Middle frontal gyrus (tissue), 1 donor: ENCODE measurements at regions not wholly inside any gene's neighbourhood (a gene's known extent, or its start where the extent isn't known, plus 50 kb on each side); places are given as distances from the start of the nearest gene placed in this dataset.

Source experiments
- DNase-seq: peaks from one replicate; pipeline ENCODE4 v3.0.0-alpha.2; 2015; ENCODE audit warnings: low spot score; ENCODE audit errors: extremely low spot score

DNA sequence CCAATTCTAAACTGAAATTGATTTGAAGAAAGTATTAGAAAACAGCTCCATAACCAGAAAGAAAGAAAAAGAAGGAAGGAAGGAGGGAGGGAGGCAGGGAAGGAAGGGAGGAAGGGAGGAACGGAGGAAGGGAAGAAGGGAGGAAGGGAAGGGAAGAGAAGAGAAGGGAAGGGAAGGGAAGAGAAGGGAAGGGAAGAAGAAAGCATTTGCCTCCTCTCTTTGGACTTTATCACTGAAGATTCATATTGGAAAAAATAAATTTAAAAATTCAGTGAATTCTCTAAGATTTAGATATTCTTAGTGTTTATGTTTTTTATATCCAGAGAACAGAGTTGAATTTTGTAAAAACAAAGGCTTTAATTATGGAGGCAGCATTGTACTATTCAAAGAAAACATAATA lies 68.5 kb upstream of the NXT1 start:
- no peak for DNase-seq

DNA sequence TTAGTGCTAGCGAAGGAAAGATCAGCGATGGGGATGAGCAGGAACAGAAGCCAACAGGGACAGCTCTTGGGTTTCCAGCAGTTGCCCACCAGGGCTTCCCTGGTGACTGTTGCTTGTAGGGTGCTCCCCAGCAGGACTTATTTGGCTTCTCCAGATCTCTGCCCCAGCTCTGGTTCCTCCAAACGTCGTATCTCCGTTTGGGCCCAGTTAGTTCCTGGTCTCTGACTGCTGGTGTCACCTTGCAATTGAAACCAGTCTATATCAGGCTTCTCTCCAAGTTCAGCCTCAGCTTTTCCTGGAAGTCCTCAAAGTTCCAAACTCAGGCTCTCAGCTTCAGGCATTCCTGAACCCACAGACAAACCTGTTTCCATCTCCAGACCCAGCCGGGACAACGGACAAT lies 70.8 kb upstream of the NXT1 start:
- no peak for DNase-seq

DNA sequence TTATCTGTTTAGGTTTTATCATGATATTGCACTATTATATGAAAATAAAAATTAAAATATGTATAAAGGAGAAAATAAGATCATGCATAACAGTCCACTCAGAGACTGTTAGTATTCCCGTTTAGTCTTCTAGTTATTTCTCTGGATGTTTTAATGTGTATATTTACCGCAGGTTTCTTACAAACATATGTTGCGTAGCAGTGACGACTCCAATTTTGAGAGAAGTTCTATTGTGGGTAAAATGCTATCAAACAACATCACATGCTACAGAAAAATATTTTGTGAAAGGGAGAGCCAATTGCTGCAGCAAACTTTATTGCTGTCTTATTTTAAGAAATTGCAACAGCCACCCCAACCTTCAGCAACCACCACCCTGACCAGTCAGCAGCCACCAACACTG lies 72.4 kb upstream of the NXT1 start:
- DNase-seq: no peak

DNA sequence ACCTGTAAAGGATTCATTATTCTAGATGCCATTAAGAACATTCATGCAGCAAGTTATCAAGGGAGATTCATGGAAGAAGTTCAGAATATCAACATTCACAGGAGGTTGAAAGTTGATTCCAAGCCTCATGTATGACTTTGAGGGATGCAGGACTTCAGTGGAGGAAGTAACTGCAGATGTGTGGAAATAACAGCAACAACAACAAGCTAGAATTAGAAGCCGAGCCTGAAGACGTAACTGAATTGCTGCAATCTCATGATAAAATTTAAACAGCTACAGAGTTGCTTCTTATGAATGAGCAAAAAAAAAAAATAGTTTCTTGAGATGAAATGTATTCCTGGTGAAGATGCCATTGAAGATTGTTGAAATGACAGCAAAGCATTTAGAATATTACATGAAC lies 73.3 kb upstream of the NXT1 start:
- no peak for DNase-seq

DNA sequence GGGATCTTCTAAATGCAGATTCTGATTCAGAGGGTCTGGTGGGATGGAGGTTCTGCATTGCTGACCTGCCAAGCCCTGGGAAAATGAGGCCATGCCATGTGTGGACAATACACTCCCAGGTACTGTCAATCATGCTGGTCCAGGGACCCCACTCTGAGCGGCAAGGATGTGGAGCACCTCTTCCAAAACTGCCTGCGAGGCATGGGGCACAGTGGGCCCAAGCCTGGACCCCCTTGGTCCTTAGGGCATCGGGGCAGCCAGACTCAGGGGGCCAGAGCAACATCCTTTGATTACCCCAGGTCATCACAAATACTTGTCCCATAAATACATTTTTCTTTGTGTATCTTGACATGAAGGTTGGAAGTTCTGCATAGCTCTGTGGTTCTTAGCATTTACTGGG lies 76.8 kb upstream of the NXT1 start:
- DNase-seq: no peak

DNA sequence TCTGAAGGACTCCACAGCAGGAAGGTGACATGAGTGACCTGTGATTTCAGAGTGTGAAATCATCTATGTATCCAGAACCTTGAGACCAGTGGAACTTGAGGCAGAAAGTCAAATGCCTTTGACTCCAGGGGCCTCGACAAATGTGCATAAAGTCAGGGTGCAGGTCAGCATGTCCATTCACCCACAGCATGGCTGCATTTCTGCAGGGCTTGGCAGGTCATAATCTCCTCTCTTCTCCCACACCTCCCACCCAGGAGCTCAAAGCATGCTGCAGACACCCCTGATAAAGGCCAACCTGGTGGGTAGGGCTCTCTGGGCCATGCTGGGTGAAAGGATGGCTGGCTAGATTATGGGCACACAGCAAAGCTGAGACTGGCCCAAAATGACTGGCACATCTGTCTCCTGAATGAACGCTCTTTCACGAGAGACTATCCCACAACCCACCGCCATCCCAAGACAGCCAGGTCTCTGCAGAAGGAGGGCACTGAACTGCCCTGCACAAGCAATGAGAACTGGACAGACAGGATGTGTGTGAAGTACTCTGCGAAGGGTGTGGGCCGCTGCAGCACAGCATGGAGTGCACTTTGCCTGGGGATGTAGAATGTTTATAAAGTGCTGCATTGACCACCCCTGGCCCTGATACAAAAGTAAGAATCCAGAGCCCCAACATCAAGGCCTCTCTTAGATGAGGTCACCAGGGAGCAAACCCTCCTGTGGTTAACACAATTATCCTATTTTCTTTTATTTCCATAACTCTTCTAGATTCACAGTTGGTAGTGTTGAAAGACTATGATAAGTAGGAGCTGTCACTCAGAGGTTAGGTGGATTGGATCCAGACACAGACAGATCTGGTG lies 78.2 kb upstream of the NXT1 start:
- no peak for DNase-seq

DNA sequence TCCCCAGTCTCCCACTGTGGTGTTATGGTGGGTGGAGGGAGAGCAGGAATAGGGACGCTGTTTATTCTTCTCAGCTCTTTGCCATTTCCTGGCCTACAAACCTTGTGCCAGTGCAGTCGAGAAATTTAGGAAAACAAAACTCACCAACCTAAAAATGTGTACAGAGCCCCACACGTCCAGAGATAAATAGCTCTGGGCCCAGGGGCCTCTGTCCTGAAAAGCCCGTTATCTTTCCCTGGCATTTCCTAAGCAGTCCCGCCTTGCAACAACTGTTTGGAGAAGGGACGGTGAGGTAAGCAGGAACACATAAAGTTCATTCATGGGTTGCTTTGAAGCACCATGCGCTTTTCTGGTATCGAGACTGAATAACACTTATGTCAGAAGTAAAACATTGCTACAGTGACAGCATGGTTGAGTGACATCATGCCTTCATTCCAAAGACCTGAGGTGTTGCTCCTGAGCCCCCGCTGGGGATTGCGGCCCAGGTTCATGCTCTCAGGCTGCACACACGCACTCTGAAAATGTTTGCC lies 80.1 kb upstream of the NXT1 start:
- no peak for DNase-seq

DNA sequence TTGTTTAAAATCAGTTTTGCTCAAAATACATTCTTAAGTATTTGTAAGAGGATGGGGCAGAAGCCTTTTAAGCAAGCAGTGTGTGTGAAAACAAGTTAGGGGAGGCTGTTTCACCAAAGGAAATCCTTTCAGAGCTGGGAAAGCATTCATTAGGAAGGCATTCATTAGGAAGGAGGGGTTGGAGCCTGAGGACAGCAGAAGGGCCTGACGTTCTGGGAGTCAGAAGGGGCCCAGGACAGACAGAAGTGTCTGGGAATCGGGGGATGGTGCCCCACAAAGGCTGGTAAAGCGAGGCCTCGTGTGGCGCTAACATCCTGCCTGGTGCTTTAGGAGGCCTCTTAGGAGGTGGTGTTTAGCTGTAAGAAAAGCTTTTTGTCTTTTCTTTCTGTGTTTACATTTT lies 80.6 kb upstream of the NXT1 start:
- no peak for DNase-seq

DNA sequence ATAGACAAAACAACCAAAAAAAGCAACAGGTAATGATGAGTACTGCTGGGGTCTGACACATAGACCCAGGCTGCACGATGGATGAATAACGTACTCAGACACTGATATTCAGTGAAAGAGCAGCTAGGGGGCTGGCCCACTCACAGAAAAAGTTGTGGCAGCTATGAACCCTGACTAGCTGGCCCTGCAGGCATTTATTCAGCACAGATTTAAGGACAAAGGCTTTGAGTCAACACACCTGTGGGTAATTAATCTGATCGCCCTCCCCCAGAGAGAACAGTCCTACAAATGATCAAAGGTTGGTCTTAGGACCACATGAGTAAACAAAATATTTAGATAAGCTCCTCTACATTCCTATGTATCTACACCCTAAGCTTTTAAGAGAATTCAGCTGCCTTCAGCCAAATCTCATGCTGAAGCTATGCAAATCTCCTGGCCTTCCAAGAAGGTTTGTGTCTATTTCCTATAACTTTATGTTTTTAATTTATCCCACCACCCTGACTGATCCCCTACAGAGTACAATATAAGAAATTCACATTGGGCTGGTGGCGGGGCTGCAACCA lies 81.7 kb upstream of the NXT1 start:
- no peak for DNase-seq

DNA sequence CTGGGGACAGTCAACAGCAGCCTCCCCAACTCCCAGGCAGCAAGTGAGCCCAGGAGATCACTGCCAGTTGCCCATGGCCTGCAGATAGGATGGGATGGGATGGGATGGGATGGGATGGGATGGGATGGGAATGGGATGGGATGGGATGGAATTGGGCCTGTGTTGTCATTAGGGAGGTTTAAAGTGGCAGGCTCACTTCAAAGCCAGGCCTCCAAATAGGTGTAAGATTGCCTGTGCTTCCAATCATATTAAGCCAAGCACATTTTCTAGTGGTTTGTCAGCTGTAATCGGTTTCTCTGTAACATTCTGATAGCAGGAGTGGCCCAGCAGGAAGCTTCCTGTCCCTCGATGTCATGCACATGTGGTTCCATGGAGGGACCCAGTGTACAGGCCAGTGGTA lies 82.7 kb upstream of the NXT1 start:
- DNase-seq: no peak

DNA sequence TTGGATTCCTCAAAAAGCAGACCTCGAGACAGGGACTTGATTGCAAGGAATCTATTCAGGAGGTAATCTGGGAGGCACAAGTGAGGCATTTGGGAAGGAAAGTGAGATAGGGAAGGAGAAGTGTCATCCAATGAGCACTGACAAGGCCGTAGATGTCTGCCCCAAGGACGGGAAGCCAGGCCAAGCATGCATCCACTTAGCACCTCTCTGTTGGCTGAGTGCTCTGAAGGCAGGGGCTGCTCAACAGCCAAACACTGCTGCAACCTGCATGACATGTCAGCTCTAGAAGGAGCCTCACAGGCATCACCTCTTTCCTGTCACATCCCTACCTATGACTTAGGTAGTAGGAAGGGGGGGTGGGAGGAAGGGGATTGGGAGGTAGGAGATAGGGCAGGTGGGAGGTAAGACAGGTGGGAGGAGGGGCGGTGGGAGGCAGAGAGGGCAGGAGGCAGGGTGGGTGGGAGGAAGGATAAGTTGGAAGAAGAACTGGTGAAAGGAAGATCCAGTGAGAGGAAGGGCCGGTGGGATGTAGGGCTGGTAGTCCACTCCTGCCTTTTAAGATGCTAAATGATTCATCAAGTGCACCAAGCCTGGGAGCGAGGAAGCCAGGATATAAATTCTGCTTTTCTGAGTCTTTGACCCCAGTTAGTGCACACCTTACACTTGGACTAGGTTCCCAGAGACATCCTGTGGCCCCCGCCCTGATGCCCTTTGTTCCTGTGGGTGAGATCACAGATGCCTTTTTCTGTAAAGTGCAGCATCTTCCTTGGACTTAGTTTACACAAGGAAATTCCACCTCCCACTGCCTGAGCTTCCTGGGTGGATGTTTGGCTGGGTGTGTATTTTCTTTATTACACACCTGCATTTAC lies 83.8 kb upstream of the NXT1 start:
- no peak for DNase-seq

DNA sequence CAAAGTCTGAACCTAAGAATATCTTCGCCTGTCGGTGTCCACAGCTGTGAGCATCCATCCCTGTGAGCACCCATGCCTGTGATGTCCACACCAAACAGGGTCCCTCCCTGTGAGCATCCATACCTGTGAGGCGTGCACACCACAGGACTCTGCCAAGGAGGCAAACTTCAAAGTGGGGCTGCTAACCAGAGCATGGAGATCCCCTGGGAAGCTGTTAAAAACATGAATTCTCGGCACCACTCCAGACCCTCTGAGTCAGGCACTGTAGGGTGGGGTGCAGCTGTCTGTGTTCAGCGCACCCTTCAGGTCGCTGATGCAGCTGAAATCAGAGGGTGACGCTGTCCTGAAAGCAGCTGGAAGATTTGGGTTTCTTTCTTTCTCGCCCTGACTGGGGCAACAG lies 85.4 kb upstream of the NXT1 start:
- DNase-seq: no peak

DNA sequence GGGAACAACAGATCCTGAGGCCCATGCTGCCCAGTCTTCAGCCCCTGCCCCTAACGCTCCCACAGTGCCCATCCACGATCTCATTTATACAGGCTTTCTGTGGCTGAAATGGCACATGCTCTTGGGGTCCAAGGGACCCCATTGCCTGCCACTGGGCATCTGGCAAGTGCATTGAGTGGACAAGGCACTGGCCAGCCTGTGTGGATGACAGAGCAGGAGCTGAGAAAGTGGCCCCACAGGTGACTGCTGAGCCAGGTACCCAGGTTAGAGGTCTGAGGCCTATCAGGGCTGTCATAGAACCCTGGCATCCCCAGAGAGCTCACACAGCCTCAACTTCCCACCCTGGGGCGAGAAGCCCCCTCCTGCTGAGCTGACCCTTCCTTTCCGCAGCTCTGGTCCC lies 86.0 kb upstream of the NXT1 start:
- no peak for DNase-seq

DNA sequence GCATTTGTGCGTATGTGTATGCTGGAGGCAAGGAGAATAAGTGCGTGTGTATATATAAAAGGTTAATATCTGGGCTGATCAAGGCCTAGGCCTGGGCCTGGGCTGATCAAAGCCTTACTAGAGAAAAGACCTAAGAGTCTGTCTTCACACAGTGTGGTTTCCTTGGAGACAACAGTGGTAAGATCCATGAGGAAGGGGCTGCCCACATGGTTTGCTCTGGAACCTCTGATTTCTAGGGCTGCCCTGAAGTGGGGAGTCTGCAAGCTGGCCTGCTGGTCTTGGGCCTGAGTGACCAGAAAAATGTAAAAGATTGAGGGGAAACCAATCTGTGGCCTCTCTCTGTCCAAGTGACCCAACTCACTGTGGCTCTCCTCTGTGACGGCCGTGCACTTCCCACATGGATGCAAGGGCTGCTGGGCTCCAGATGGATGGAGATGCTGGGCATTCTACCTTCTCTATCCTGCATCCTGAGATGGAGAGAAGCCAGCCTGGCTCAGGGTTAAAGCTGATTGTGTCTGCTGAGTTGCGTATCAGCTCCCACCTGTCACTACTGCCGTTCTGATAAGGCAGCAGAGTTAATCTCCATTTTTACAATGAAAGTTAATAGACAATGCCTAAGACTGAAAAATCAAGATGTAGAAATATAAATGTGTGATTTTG lies 90.3 kb upstream of the NXT1 start:
- DNase-seq: no peak

DNA sequence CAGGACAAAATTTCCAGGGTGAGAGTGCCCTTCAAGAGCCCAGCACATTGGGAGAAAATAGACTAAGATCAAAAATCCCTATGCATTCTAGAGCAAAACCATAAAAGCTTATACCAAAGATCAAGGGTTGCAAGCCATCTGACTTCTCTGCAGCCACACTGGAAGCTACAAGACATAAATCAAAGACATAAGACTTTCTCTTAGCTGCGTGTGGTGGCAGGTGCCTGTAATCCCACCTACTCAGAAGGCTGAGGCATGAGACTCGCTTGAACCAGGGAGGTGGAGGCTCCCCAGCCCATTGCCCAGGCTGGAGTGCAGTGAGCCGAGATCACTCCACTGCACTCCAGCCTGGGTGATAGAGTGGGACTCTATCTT lies 91.9 kb upstream of the NXT1 start:
- no peak for DNase-seq

DNA sequence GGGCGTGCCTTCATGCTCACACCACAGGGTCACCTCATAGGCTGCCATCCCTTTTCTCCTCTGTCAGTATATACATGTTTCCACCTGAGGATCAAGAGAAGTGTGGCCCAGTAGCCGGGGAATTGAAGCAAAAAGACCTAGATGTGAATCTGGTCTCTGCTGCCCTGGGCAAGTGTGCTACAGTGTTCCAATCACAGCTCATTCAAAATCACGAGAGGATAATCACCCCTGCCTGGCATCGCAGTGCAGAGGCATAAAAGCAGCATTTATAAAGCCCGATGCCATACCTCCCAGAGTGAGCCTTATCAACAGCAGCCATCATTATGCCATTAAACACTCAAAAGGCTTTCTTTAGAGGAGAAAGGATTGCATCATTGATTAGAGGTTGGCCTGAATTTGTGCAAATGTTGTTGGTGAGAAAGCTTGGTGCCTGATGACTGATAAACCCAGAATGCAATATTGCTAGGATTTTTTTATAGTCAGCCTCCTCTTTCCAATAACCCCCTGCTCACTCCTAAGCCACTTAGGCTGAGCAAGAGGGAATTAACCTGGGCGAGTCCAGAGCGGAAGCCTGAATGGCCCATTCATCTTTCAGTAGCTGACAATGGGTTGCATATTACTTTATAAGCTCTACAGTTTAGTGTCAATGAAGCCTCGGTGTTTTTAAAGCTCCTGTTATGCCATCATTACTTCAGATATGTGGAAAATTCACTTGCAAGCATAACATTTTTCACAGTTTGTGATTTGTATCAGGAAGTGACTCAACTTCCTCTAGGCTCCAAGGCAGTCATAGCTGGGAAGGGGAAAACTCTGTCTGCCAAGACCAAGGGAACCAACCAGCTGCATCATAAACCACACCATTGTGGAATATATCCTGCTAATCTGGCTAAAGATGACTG lies 92.5 kb upstream of the NXT1 start:
- no peak for DNase-seq

DNA sequence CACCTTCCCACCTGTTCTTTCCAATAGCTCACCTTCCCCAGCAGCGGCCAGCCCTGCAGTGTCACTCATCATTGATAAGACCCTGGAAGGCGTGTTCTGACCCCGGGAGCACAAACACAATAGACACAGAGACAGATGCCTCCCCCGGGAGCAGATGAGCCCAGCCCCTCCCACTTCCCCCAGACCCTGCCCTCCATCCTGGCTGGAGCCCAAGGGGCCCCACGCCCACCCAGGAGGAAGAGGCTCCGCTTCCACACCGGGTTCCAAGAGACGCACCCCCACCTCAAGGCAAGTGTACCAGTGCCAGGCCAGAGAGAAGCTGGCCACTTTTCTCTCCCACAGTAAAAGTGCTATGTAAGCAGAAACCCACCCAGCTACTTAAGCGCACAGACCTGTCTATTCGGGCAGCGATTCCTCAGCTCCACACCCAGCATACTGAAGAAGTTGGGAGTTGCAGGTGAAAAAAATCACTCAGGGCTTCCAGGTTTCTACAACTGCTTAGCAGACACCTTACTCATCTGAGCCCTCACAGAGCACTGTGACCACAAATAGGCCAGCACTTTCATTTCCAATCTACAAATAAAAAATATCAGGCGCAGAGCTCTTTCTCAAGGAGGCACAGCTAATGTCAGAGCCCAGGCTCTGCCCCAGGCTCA lies 93.4 kb upstream of the NXT1 start:
- no peak for DNase-seq

DNA sequence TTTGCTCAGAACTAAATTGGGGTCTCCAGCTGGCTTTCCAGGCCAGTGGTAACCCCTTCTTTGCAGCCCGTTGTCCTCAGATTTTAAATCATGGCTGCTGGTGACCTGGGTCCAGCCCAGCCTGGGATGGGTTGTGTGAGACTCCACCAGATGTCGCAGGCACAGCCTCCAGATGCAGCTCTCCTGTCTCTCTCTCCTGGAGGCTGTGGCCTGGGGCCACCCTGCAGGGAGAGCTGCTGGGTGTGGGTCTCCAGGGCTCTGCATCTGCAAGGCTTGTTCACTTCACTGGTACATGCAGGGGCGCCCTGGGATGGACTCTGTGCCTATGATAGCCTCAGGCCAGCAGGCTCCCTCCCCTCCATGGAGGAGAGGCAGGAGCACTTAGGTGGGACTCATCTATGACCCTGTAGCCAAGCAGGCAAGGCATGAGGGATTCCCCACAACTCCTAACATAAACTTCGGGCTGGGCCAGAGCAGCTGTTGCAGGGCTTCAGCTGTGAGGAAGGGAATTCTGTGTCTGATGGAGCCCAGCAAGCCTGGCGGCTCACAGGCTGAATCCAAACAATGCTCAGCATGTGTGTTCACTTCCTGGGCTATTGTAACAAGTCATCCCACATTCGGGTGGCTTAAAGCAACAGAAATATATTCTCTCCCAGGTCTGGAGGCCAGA lies 94.7 kb upstream of the NXT1 start:
- DNase-seq: no peak

DNA sequence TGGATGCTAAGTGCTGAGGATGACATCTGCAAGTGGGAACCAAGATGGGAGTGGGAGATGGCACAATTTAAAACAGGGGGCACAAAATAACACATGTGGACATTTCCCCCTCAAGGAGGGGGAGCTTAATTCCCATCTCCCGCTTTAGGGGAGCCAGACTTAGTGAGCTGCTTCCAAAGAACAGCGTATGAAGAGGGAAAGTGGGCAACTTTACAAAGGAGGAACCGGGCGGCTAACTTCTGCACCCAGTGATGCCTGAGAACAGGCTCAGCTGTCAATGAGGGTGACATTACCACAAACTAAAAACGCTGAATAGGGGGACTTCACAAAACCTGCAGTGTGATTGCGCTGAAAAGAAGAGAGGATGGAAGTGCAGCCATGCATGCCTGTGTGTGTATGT lies 95.5 kb upstream of the NXT1 start:
- DNase-seq: no peak

DNA sequence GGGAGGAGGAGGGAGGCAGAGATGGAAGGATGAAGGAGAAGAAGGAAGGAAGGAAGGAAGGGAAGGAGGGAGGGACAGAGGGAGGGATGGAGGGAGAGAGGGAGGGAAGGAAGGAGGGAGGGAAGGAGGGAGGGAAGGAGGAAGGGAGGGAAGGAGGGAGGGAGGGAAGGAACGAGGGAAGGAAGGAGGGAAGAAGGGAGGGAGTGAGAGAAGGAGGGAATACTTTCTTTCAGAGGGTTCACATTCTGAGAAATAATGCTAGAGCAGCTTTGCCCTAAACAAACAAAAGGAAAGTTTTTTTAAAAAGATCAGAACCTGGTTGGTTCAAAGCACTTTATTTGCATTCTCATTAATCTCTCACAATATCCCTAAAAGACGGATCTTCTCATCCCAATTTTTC lies 96.1 kb upstream of the NXT1 start:
- DNase-seq: no peak
